HG02840 (cell line): ENCODE measurements at regions not wholly inside any gene's neighbourhood (a gene's known extent, or its start where the extent isn't known, plus 50 kb on each side); places are given as distances from the start of the nearest gene placed in this dataset.
"Not testable (repeated sequence)": the region's sequence is repeated elsewhere in the genome, so short reads cannot be mapped to it uniquely, and the experiment has no call there.

Experiments
- ATAC-seq: cut with Tn5 transposase; IDR thresholded peaks from one replicate; pipeline ENCODE4 v1.9.1; 2021; ENCODE audit warnings: mild to moderate bottlenecking, moderate library complexity, moderate number of reproducible peaks; ENCODE audit not compliant: unreplicated experiment, low FRiP score

- ATAC-seq, result no peak
Measured at GRCh38 chr3:115204475-115204874, 57.4 kb upstream of the ZBTB20 start.

GRCh38 chr3:115208066-115208750 is 61.1 kb upstream of the ZBTB20 start:
- no peak for ATAC-seq

- ATAC-seq, result no peak
Measured at GRCh38 chr3:115211810-115212492, 64.9 kb upstream of the ZBTB20 start.

- no peak for ATAC-seq
Measured at GRCh38 chr3:115212615-115213014, 65.5 kb upstream of the ZBTB20 start.

GRCh38 chr3:115213052-115213451 is 66.0 kb upstream of the ZBTB20 start:
- ATAC-seq, result not testable (repeated sequence)

- no peak for ATAC-seq
Measured at GRCh38 chr3:115217292-115217677, 70.2 kb upstream of the ZBTB20 start.

- no peak for ATAC-seq
Measured at GRCh38 chr3:115217678-115218451, 70.8 kb upstream of the ZBTB20 start.

GRCh38 chr3:115218859-115219258 is 71.8 kb upstream of the ZBTB20 start:
- no peak for ATAC-seq

GRCh38 chr3:115224687-115225086 is 77.6 kb upstream of the ZBTB20 start:
- ATAC-seq, result no peak

- ATAC-seq, result no peak
Measured at GRCh38 chr3:115226844-115227445, 79.9 kb upstream of the ZBTB20 start.

- ATAC-seq, result no peak
Measured at GRCh38 chr3:115227461-115227860, 80.4 kb upstream of the ZBTB20 start.

- no peak for ATAC-seq
Measured at GRCh38 chr3:115228266-115228665, 81.2 kb upstream of the ZBTB20 start.

- no peak for ATAC-seq
Measured at GRCh38 chr3:115232167-115232566, 85.1 kb upstream of the ZBTB20 start.

- no peak for ATAC-seq
Measured at GRCh38 chr3:115233021-115233420, 85.9 kb upstream of the ZBTB20 start.

- no peak for ATAC-seq
Measured at GRCh38 chr3:115236496-115236895, 89.4 kb upstream of the ZBTB20 start.

GRCh38 chr3:115239717-115240116 is 92.6 kb upstream of the ZBTB20 start:
- no peak for ATAC-seq

- ATAC-seq, result no peak
Measured at GRCh38 chr3:115244350-115244749, 97.3 kb upstream of the ZBTB20 start.

GRCh38 chr3:115245438-115245837 is 98.3 kb upstream of the ZBTB20 start:
- no peak for ATAC-seq

GRCh38 chr3:115245899-115246298 is 98.8 kb upstream of the ZBTB20 start:
- ATAC-seq, result no peak

GRCh38 chr3:115246461-115247020 is 99.5 kb upstream of the ZBTB20 start:
- ATAC-seq, result no peak

GRCh38 chr3:115248274-115248673 is 101.2 kb upstream of the ZBTB20 start:
- no peak for ATAC-seq
